HPDE6-E6E7 (cell line): ENCODE measurements at regions not wholly inside any gene's neighbourhood (a gene's known extent, or its start where the extent isn't known, plus 50 kb on each side); places are given as distances from the start of the nearest gene placed in this dataset.

Source experiments
- DNase-seq: peaks from one replicate; pipeline ENCODE4 v3.0.0; 2011; ENCODE audit warnings: missing footprints; ENCODE audit errors: extremely low spot score

- DNase-seq = no peak
These were observed 376.7 kb downstream of the TDRD15 start for GRCh38 chr2:21500401-21500945.

- no peak for DNase-seq
These were observed 377.7 kb downstream of the TDRD15 start for GRCh38 chr2:21501376-21502027.

GRCh38 chr2:21515903-21516302 is 392.1 kb downstream of the TDRD15 start:
- DNase-seq = no peak

- DNase-seq = no peak
These were observed 395.6 kb downstream of the TDRD15 start for GRCh38 chr2:21519412-21519811.

GRCh38 chr2:21519821-21520220 is 396.1 kb downstream of the TDRD15 start:
- no peak for DNase-seq

GRCh38 chr2:21535826-21536225 is 412.1 kb downstream of the TDRD15 start:
- DNase-seq = no peak

GRCh38 chr2:21539685-21540084 is 415.9 kb downstream of the TDRD15 start:
- no peak for DNase-seq

- DNase-seq = no peak
These were observed 419.9 kb downstream of the TDRD15 start for GRCh38 chr2:21543630-21544029.

GRCh38 chr2:21544392-21544791 is 420.6 kb downstream of the TDRD15 start:
- no peak for DNase-seq

GRCh38 chr2:21552981-21553380 is 429.2 kb downstream of the TDRD15 start:
- DNase-seq = no peak

GRCh38 chr2:21559351-21559750 is 435.6 kb downstream of the TDRD15 start:
- DNase-seq = no peak

- DNase-seq = no peak
These were observed 438.2 kb downstream of the TDRD15 start for GRCh38 chr2:21561965-21562364.

- no peak for DNase-seq
These were observed 443.6 kb downstream of the TDRD15 start for GRCh38 chr2:21567395-21567794.

GRCh38 chr2:21571686-21572085 is 447.9 kb downstream of the TDRD15 start:
- no peak for DNase-seq

GRCh38 chr2:21580391-21580790 is 456.6 kb downstream of the TDRD15 start:
- no peak for DNase-seq

GRCh38 chr2:21585881-21586280 is 462.1 kb downstream of the TDRD15 start:
- DNase-seq = no peak

- DNase-seq = no peak
These were observed 466.4 kb downstream of the TDRD15 start for GRCh38 chr2:21590026-21590690.

- DNase-seq = no peak
These were observed 468.2 kb downstream of the TDRD15 start for GRCh38 chr2:21591926-21592325.

- no peak for DNase-seq
These were observed 475.6 kb downstream of the TDRD15 start for GRCh38 chr2:21599417-21599816.

GRCh38 chr2:21602789-21603188 is 479.0 kb downstream of the TDRD15 start:
- no peak for DNase-seq

GRCh38 chr2:21607572-21607971 is 483.8 kb downstream of the TDRD15 start:
- DNase-seq = no peak

GRCh38 chr2:21610304-21610703 is 486.5 kb downstream of the TDRD15 start:
- DNase-seq = no peak

GRCh38 chr2:21617885-21618434 is 494.2 kb downstream of the TDRD15 start:
- DNase-seq = no peak
